B cell (primary cell): ENCODE measurements at regions not wholly inside any gene's neighbourhood (a gene's known extent, or its start where the extent isn't known, plus 50 kb on each side); places are given as distances from the start of the nearest gene placed in this dataset.

ENCODE experiments used
- ATAC-seq: fragments of 200-7000 bp; cut with Tn5 transposase; one replicate; pipeline ENCODE4 v1.10.0; 2021; ENCODE audit warnings: low read depth, mild to moderate bottlenecking, moderate number of reproducible peaks, moderate library complexity
- CTCF ChIA-PET: fragments of 350-600 bp; sonication (Branson Sonifier 250); formaldehyde crosslinking; loops from one replicate; lab custom pipeline; 2021; ENCODE audit warnings: antibody characterized with exemption, inconsistent platforms; lab: Charles Lee
- POLR2A ChIA-PET: fragments of 350-600 bp; sonication (Branson Sonifier 250); formaldehyde crosslinking; loops from one replicate; lab custom pipeline; 2021; ENCODE audit warnings: antibody characterized with exemption; lab: Charles Lee
- DNase-seq: peaks from one replicate; pipeline ENCODE4 v3.0.0; 2013
- H2AFZ ChIP-seq: 2 replicates; pipeline ENCODE4 v1.6.1; 2012; ENCODE audit warnings: mild to moderate bottlenecking, low read depth, low read length; ENCODE audit not compliant: insufficient read depth, poor library complexity, severe bottlenecking
- H3K27ac ChIP-seq, 2 donors: 1 replicate in 1 of 2; 2 replicates in 1 of 2; pipeline ENCODE4 v1.5.1; 2012 to 2013; ENCODE audit warnings: low read length in 2 of 2, mild to moderate bottlenecking in 2 of 2, moderate library complexity in 1 of 2
- H3K27me3 ChIP-seq, 4 experiments: fragments of 200-600 bp in 1 of 4; sonication (generic) in 1 of 4; replicated peaks in 1 of 4; 1 replicate in 2 of 4; 2 replicates in 2 of 4; pipeline versions ENCODE4 v1.6.1 to v1.7.0; 2013 to 2016; ENCODE audit warnings: low read length in 3 of 4, mild to moderate bottlenecking in 2 of 4, mixed read lengths in 1 of 4, moderate library complexity in 1 of 4; ENCODE audit not compliant: insufficient read depth in 4 of 4, control insufficient read depth in 3 of 4; ENCODE audit errors: control extremely low read depth in 1 of 4
- H3K36me3 ChIP-seq, 2 experiments: replicated peaks in 1 of 2; 1 replicate in 1 of 2; 2 replicates in 1 of 2; pipeline versions ENCODE4 v1.6.1 to v1.7.1; 2013; ENCODE audit warnings: low read length in 1 of 2; ENCODE audit not compliant: insufficient read depth in 2 of 2, control insufficient read depth in 1 of 2; ENCODE audit errors: control extremely low read depth in 1 of 2, extremely low read depth in 1 of 2
- H3K4me1 ChIP-seq, 2 donors: fragments of 200-600 bp in 1 of 2; sonication (generic) in 1 of 2; 1 replicate in 1 of 2; 2 replicates in 1 of 2; pipeline versions ENCODE4 v1.5.1 to v1.6.1; 2013 to 2017; ENCODE audit warnings: low read length in 2 of 2; ENCODE audit not compliant: control insufficient read depth in 2 of 2, insufficient read depth in 2 of 2
- H3K4me2 ChIP-seq: replicated peaks from 2 replicates; pipeline ENCODE3; 2012; ENCODE audit warnings: mild to moderate bottlenecking, low read depth, low read length; ENCODE audit not compliant: poor library complexity, severe bottlenecking
- H3K4me3 ChIP-seq, 5 experiments: fragments of 200-600 bp in 1 of 5; sonication (generic) in 1 of 5; 1 replicate in 3 of 5; 2 replicates in 2 of 5; pipeline versions ENCODE4 v1.5.1 to v1.7.0; 2011 to 2016; ENCODE audit warnings: low read length in 4 of 5, mild to moderate bottlenecking in 4 of 5, low read depth in 2 of 5, control low read depth in 1 of 5, moderate library complexity in 1 of 5; ENCODE audit not compliant: insufficient read depth in 1 of 5; ENCODE audit errors: control extremely low read depth in 1 of 5, extremely low read depth in 1 of 5
- H3K79me2 ChIP-seq: fragments of 200-600 bp; sonication (generic); one replicate; pipeline ENCODE4 v1.6.0; 2016; ENCODE audit warnings: low read length; ENCODE audit not compliant: control insufficient read depth, insufficient read depth
- H3K9ac ChIP-seq: fragments of 200-600 bp; sonication (generic); 2 replicates; pipeline ENCODE4 v1.6.1; 2017; ENCODE audit warnings: mild to moderate bottlenecking, low read length, moderate library complexity
- H3K9me3 ChIP-seq, 3 donors: one replicate each; pipeline versions ENCODE4 v1.6.1 to v1.7.1; 2013; ENCODE audit warnings: low read length in 2 of 3; ENCODE audit not compliant: control insufficient read depth in 2 of 3, insufficient read depth in 1 of 3; ENCODE audit errors: control extremely low read depth in 1 of 3
- H4K20me1 ChIP-seq: 2 replicates; pipeline ENCODE4 v1.6.0; 2012; ENCODE audit warnings: mild to moderate bottlenecking, low read length; ENCODE audit not compliant: insufficient read depth, control insufficient read depth, poor library complexity, severe bottlenecking
- H3K27ac Mint-ChIP-seq: one replicate; pipeline ENCODE4 v1.8.0; 2021; ENCODE audit warnings: mixed read lengths
- H3K27me3 Mint-ChIP-seq: one replicate; pipeline ENCODE4 v1.8.0; 2021; ENCODE audit warnings: mixed read lengths
- H3K4me1 Mint-ChIP-seq: one replicate; pipeline ENCODE4 v1.8.0; 2021; ENCODE audit warnings: mixed read lengths
- H3K4me3 Mint-ChIP-seq: one replicate; pipeline ENCODE4 v1.8.0; 2021; ENCODE audit warnings: mixed read lengths
- H3K9me3 Mint-ChIP-seq: one replicate; pipeline ENCODE4 v1.8.0; 2022; ENCODE audit warnings: mixed read lengths; ENCODE audit not compliant: insufficient read depth
- EZH2 ChIP-seq: IDR thresholded peaks from 2 replicates; pipeline ENCODE4 v1.6.1; 2012; ENCODE audit warnings: borderline replicate concordance, low read depth, mild to moderate bottlenecking, moderate library complexity, low read length; ENCODE audit not compliant: insufficient read depth, poor library complexity, severe bottlenecking
- WGBS: methylation state at CpG from one replicate; pipeline ENCODE4 v1.1.5; 2013; ENCODE audit warnings: missing lambda C conversion rate; ENCODE audit not compliant: insufficient coverage; 5-methylcytosine and 5-hydroxymethylcytosine counted together
- intact Hi-C: fragments of 100-400 bp; cut with micrococcal nuclease; formaldehyde crosslinking; loops from one replicate; pipeline ENCODE4 v1.10.0; 2022
- TF ChIP-seq, protein P1 (sequence below): fragments of 200-600 bp; IDR thresholded peaks from one replicate; pipeline ENCODE4 v1.8.0; 2022; ENCODE audit warnings: antibody characterized with exemption, mild to moderate bottlenecking

DNA sequence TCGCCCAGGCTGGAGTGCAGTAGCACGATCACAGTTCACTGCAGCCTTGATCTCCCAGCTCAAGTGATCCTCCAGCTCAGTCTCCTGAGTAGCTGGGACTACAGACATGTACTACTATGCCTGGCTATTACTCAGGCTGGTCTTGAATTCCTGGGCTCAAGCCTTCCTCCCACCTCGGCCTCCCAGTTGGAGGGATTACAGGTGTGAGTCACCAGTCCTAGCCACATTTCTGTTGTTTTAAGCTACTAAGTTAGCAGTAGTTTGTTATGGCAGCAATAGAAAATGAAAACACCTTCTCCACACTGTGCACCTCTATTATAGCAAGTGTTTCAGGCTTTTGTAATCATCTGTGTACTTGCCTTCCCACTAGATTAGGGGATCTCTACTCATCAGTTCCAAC is 588.9 kb upstream of the TLE4 start:
- H3K9me3 ChIP-seq, result no peaks in the 10 kb centered on the region
- ChIA-PET CTCF (no interaction called here), POLR2A (no interaction called here)
- no peak for DNase-seq
- H3K79me2 ChIP-seq, result no peaks in the 10 kb centered on the region
- no peaks in the 10 kb centered on the region for H4K20me1 ChIP-seq
- Mint-ChIP-seq H3K27ac (no peak overlapping the region), H3K4me1 (no peaks in the 10 kb centered on the region), H3K4me3 (no peak overlapping the region), H3K9me3 (no peaks in the 10 kb centered on the region), H3K27me3 (peaks cover 4% of the 10 kb centered on the region)
- no peak overlapping the region for H3K4me3 ChIP-seq
- WGBS, result 85% methylated on average over 3 of the region's 3 CpGs
- ATAC-seq, result no peak
- H3K27ac ChIP-seq, result no peak overlapping the region
- H3K4me2 ChIP-seq, result no peak overlapping the region
- TF ChIP-seq, protein P1, sequence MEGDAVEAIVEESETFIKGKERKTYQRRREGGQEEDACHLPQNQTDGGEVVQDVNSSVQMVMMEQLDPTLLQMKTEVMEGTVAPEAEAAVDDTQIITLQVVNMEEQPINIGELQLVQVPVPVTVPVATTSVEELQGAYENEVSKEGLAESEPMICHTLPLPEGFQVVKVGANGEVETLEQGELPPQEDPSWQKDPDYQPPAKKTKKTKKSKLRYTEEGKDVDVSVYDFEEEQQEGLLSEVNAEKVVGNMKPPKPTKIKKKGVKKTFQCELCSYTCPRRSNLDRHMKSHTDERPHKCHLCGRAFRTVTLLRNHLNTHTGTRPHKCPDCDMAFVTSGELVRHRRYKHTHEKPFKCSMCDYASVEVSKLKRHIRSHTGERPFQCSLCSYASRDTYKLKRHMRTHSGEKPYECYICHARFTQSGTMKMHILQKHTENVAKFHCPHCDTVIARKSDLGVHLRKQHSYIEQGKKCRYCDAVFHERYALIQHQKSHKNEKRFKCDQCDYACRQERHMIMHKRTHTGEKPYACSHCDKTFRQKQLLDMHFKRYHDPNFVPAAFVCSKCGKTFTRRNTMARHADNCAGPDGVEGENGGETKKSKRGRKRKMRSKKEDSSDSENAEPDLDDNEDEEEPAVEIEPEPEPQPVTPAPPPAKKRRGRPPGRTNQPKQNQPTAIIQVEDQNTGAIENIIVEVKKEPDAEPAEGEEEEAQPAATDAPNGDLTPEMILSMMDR, result no peak
- no peak for TF ChIP-seq EZH2
- H3K9ac ChIP-seq, result no peak overlapping the region
- H3K27me3 ChIP-seq, result no peaks in the 10 kb centered on the region
- H3K4me1 ChIP-seq, result no peaks in the 10 kb centered on the region
- no peaks in the 10 kb centered on the region for H3K36me3 ChIP-seq
- intact Hi-C loops, result no loop called here
- H2AFZ ChIP-seq, result no peak overlapping the region

DNA sequence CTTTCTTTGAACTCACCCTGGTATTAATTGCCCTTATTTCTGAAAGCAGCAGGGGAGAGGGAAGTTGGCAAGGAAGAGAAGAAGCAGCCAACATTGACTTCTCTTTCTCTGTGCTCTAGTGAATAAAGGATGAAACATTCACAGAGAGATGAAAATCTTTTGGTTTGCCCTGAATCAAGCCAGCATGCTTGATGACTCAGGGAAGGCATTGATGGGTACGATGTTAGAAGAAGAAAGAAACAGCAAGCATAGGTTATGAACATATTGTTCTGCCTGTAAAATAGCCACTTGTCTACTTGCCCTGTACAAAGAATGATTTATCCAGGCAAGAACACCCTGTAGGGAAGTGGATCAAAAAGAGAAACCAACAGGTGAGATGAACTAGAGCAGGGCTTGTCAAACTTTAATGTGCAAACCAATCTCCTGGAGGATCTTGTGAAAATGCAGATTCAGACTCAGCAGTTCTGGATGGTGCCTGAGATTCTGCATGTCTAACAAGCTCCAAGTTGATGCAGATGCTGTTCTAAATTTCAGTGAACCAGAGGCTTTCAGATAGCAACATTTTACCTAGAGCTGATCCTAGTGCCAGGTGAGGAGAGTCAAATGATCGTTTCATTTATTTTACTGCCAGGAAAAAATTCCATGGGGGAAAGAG is 586.6 kb upstream of the TLE4 start:
- H3K4me3 Mint-ChIP-seq, result no peak overlapping the region
- no peaks in the 10 kb centered on the region for H3K4me1 Mint-ChIP-seq
- ATAC-seq (no peak), DNase-seq (no peak)
- no peaks in the 10 kb centered on the region for H3K9me3 Mint-ChIP-seq
- H3K4me2 ChIP-seq, result no peak overlapping the region
- CTCF ChIA-PET, result no interaction called here
- H3K9me3 ChIP-seq, result no peaks in the 10 kb centered on the region
- POLR2A ChIA-PET, result no interaction called here
- no peak for TF ChIP-seq EZH2
- TF ChIP-seq, protein P1, result no peak
- H3K27me3 Mint-ChIP-seq, result peaks cover 4% of the 10 kb centered on the region
- no peak overlapping the region for H3K9ac ChIP-seq
- no peak overlapping the region for H2AFZ ChIP-seq
- H3K4me1 ChIP-seq, result no peaks in the 10 kb centered on the region
- intact Hi-C loops, result no loop called here
- no peaks in the 10 kb centered on the region for H3K79me2 ChIP-seq
- no peaks in the 10 kb centered on the region for H4K20me1 ChIP-seq
- H3K27ac ChIP-seq, result no peak overlapping the region
- no peaks in the 10 kb centered on the region for H3K36me3 ChIP-seq
- no peaks in the 10 kb centered on the region for H3K27me3 ChIP-seq
- 100% methylated on average over 1 of the region's 2 CpGs for WGBS
- H3K4me3 ChIP-seq, result no peak overlapping the region
- no peak overlapping the region for H3K27ac Mint-ChIP-seq
